ENCODE measurements at regions not wholly inside any gene's neighbourhood (a gene's known extent, or its start where the extent isn't known, plus 50 kb on each side); places are given as distances from the start of the nearest gene placed in this dataset.

GRCh38 chr10:111142092-111142768, 65.4 kb downstream of the ADRA2A start:
- TF ChIP-seq ZBTB43 (CRISPR knock-in tag; IDR thresholded peaks at IDR 0.05) (no peak), JUN (CRISPR knock-in tag; IDR thresholded peaks at IDR 0.05) (no peak), CBFB (CRISPR knock-in tag; IDR thresholded peaks at IDR 0.05; ENCODE audit: low read depth) (no peak), FOXJ3 (CRISPR knock-in tag; IDR thresholded peaks at IDR 0.05; ENCODE audit: borderline replicate concordance) (no peak), TCF7 (CRISPR knock-in tag; IDR thresholded peaks at IDR 0.05; ENCODE audit: low read depth) (no peak), CTCF (IDR thresholded peaks at IDR 0.05) (no peak), USF2 (CRISPR knock-in tag; IDR thresholded peaks at IDR 0.05) (no peak), ATF6 (CRISPR knock-in tag; IDR thresholded peaks at IDR 0.05) (no peak), E2F1 (CRISPR knock-in tag; IDR thresholded peaks at IDR 0.05) (no peak), MAX (CRISPR knock-in tag; IDR thresholded peaks at IDR 0.05) (no peak), TEAD4 (CRISPR knock-in tag; IDR thresholded peaks at IDR 0.05) (no peak)

Measured in WTC11 (cell line).